ENCODE measurements at regions not wholly inside any gene's neighbourhood (a gene's known extent, or its start where the extent isn't known, plus 50 kb on each side); places are given as distances from the start of the nearest gene placed in this dataset.

DNA sequence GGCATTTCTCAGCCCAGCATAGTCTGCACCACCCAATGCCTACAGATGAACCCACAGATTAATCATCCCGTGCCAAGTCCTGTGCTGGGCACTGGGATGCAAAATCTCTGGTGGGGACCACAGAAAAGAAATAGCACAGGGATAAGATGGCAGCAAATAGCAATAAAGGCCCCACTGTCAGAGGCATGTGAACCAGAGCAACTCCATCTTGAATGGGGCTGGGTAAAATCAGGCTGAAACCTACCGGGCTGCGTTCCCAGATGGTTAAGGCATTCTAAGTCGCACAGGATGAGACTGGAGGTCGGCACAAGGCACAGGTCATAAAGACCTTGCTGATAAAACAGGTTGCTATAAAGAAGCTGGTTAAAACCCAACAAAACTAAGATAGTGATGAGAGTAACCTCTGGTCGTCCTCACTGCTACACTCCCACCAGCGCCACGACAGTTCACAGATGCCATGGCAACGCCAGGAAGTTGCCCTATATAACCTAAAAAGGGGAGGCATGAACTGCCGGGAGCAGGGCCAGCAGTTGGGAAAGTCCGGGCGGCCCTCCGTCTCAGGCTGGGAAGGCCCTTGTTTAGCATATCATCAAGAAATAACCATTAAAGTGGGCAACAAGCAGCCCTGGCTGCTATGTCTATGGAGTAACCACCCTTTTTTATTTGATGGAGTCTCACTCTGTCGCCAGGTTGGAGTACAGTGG is 65.2 kb downstream of the C9orf50 start:
- no peak for TF ChIP-seq SIN3A (IDR thresholded peaks at IDR 0.05; ENCODE audit: low read depth)
- TF ChIP-seq, protein P1, sequence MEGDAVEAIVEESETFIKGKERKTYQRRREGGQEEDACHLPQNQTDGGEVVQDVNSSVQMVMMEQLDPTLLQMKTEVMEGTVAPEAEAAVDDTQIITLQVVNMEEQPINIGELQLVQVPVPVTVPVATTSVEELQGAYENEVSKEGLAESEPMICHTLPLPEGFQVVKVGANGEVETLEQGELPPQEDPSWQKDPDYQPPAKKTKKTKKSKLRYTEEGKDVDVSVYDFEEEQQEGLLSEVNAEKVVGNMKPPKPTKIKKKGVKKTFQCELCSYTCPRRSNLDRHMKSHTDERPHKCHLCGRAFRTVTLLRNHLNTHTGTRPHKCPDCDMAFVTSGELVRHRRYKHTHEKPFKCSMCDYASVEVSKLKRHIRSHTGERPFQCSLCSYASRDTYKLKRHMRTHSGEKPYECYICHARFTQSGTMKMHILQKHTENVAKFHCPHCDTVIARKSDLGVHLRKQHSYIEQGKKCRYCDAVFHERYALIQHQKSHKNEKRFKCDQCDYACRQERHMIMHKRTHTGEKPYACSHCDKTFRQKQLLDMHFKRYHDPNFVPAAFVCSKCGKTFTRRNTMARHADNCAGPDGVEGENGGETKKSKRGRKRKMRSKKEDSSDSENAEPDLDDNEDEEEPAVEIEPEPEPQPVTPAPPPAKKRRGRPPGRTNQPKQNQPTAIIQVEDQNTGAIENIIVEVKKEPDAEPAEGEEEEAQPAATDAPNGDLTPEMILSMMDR (IDR thresholded peaks at IDR 0.05 in 2 of 3, conservative IDR thresholded peaks at IDR 0.05 in 1 of 3; ENCODE audit: borderline replicate concordance in 1 of 3, insufficient read depth in 1 of 3, low read depth in 2 of 3, low read length in 2 of 3), result no peak
- no peak for TF ChIP-seq POLR2A (IDR thresholded peaks at IDR 0.05; ENCODE audit: borderline replicate concordance, extremely low read depth, insufficient read depth, insufficient read length)
- no peak for TF ChIP-seq ELF1 (IDR thresholded peaks at IDR 0.05; ENCODE audit: borderline replicate concordance, low read depth)
- no peak for TF ChIP-seq POLR2AphosphoS5 (IDR thresholded peaks at IDR 0.05; ENCODE audit: low read depth, low read length)
- TF ChIP-seq, protein P2, sequence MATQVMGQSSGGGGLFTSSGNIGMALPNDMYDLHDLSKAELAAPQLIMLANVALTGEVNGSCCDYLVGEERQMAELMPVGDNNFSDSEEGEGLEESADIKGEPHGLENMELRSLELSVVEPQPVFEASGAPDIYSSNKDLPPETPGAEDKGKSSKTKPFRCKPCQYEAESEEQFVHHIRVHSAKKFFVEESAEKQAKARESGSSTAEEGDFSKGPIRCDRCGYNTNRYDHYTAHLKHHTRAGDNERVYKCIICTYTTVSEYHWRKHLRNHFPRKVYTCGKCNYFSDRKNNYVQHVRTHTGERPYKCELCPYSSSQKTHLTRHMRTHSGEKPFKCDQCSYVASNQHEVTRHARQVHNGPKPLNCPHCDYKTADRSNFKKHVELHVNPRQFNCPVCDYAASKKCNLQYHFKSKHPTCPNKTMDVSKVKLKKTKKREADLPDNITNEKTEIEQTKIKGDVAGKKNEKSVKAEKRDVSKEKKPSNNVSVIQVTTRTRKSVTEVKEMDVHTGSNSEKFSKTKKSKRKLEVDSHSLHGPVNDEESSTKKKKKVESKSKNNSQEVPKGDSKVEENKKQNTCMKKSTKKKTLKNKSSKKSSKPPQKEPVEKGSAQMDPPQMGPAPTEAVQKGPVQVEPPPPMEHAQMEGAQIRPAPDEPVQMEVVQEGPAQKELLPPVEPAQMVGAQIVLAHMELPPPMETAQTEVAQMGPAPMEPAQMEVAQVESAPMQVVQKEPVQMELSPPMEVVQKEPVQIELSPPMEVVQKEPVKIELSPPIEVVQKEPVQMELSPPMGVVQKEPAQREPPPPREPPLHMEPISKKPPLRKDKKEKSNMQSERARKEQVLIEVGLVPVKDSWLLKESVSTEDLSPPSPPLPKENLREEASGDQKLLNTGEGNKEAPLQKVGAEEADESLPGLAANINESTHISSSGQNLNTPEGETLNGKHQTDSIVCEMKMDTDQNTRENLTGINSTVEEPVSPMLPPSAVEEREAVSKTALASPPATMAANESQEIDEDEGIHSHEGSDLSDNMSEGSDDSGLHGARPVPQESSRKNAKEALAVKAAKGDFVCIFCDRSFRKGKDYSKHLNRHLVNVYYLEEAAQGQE (IDR thresholded peaks at IDR 0.05; ENCODE audit: low read depth), result no peak
- TF ChIP-seq EZH2 (IDR thresholded peaks at IDR 0.05), result no peak
- TF ChIP-seq CEBPB (IDR thresholded peaks at IDR 0.05; ENCODE audit: low read depth), result no peak
- TF ChIP-seq, protein P3, sequence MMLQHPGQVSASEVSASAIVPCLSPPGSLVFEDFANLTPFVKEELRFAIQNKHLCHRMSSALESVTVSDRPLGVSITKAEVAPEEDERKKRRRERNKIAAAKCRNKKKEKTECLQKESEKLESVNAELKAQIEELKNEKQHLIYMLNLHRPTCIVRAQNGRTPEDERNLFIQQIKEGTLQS (IDR thresholded peaks at IDR 0.05), result no peak
- TF ChIP-seq TCF7L2 (IDR thresholded peaks at IDR 0.05; ENCODE audit: borderline replicate concordance, extremely low read depth, insufficient read depth, insufficient read length), result no peak
- no peak for TF ChIP-seq EGR1 (IDR thresholded peaks at IDR 0.05; ENCODE audit: low read depth)
- TF ChIP-seq, protein P4, sequence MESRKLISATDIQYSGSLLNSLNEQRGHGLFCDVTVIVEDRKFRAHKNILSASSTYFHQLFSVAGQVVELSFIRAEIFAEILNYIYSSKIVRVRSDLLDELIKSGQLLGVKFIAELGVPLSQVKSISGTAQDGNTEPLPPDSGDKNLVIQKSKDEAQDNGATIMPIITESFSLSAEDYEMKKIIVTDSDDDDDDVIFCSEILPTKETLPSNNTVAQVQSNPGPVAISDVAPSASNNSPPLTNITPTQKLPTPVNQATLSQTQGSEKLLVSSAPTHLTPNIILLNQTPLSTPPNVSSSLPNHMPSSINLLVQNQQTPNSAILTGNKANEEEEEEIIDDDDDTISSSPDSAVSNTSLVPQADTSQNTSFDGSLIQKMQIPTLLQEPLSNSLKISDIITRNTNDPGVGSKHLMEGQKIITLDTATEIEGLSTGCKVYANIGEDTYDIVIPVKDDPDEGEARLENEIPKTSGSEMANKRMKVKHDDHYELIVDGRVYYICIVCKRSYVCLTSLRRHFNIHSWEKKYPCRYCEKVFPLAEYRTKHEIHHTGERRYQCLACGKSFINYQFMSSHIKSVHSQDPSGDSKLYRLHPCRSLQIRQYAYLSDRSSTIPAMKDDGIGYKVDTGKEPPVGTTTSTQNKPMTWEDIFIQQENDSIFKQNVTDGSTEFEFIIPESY (IDR thresholded peaks at IDR 0.05; ENCODE audit: extremely low read depth, insufficient replicate concordance, low read length), result no peak
- TF ChIP-seq JUND (IDR thresholded peaks at IDR 0.05), result no peak
